WTC11 (cell line): ENCODE measurements at regions not wholly inside any gene's neighbourhood (a gene's known extent, or its start where the extent isn't known, plus 50 kb on each side); places are given as distances from the start of the nearest gene placed in this dataset.

Experiments used
- ATAC-seq: fragments of 200-7000 bp; cut with Tn5 transposase; 2 replicates; pipeline ENCODE4 v1.10.0; 2021; ENCODE audit warnings: mild to moderate bottlenecking, moderate library complexity
- CTCF ChIA-PET: fragments of 300-600 bp; sonication (Branson Sonifier 250); formaldehyde crosslinking; loops from one replicate; lab custom pipeline; 2021; ENCODE audit warnings: antibody characterized with exemption; lab: Charles Lee
- POLR2A ChIA-PET: fragments of 350-600 bp; sonication (Branson Sonifier 250); formaldehyde crosslinking; loops from one replicate; lab custom pipeline; 2021; ENCODE audit warnings: antibody characterized with exemption; lab: Charles Lee
- DNase-seq: peaks from one replicate; pipeline ENCODE4 v3.0.0; 2021; ENCODE audit warnings: low spot score
- H3K27ac Mint-ChIP-seq: 2 replicates; pipeline ENCODE4 v1.8.0; 2021; ENCODE audit warnings: mixed read lengths
- H3K27me3 Mint-ChIP-seq: 2 replicates; pipeline ENCODE4 v1.8.0; 2021; ENCODE audit warnings: low read depth, mild to moderate bottlenecking, moderate library complexity, mixed read lengths
- H3K36me3 Mint-ChIP-seq: 2 replicates; pipeline ENCODE4 v1.8.0; 2021; ENCODE audit warnings: mixed read lengths
- H3K4me1 Mint-ChIP-seq: 2 replicates; pipeline ENCODE4 v1.8.0; 2022; ENCODE audit warnings: mixed read lengths
- H3K4me3 Mint-ChIP-seq: 2 replicates; pipeline ENCODE4 v1.8.0; 2021; ENCODE audit warnings: mild to moderate bottlenecking, moderate library complexity, mixed read lengths
- H3K9me3 Mint-ChIP-seq: 2 replicates; pipeline ENCODE4 v1.8.0; 2021; ENCODE audit warnings: mixed read lengths
- AR ChIP-seq: fragments of 250-450 bp; sonication (Bioruptor Pico); IDR thresholded peaks from 2 replicates; pipeline ENCODE4 v1.9.0; 2021; ENCODE audit warnings: mild to moderate bottlenecking
- CBFB ChIP-seq: sonication (generic); formaldehyde crosslinking; IDR thresholded peaks from 2 replicates; pipeline ENCODE4 v1.8.1; 2022; ENCODE audit warnings: mild to moderate bottlenecking, low read depth, missing genetic modification reagents
- ESRRA ChIP-seq: sonication (generic); formaldehyde crosslinking; IDR thresholded peaks from 2 replicates; pipeline ENCODE4 v1.8.1; 2022; ENCODE audit warnings: mild to moderate bottlenecking, missing genetic modification reagents, borderline replicate concordance
- FOXK1 ChIP-seq: sonication (generic); formaldehyde crosslinking; IDR thresholded peaks from 2 replicates; pipeline ENCODE4 v1.8.0; 2022; ENCODE audit warnings: mild to moderate bottlenecking, moderate library complexity, missing genetic modification reagents
- HMGA2 ChIP-seq: fragments of 250-450 bp; sonication (Bioruptor Pico); IDR thresholded peaks from 2 replicates; pipeline ENCODE4 v1.4.0; 2021; ENCODE audit warnings: mild to moderate bottlenecking, moderate library complexity
- HMGXB4 ChIP-seq: sonication (generic); formaldehyde crosslinking; IDR thresholded peaks from 2 replicates; pipeline ENCODE4 v1.8.1; 2023; ENCODE audit warnings: mild to moderate bottlenecking, moderate library complexity, missing genetic modification reagents
- NR2C2 ChIP-seq: sonication (generic); formaldehyde crosslinking; IDR thresholded peaks from 2 replicates; pipeline ENCODE4 v1.8.0; 2022; ENCODE audit warnings: mild to moderate bottlenecking, missing genetic modification reagents
- SMAD3 ChIP-seq: sonication (generic); formaldehyde crosslinking; IDR thresholded peaks from 2 replicates; pipeline ENCODE4 v1.8.0; 2022; ENCODE audit warnings: missing genetic modification reagents, mild to moderate bottlenecking, borderline replicate concordance
- ZNF121 ChIP-seq: sonication (generic); formaldehyde crosslinking; IDR thresholded peaks from 2 replicates; pipeline ENCODE4 v1.8.0; 2023; ENCODE audit warnings: missing genetic modification reagents
- ZNF263 ChIP-seq: sonication (generic); formaldehyde crosslinking; IDR thresholded peaks from 2 replicates; pipeline ENCODE4 v1.8.1; 2022; ENCODE audit warnings: low read depth, mild to moderate bottlenecking, moderate library complexity, missing genetic modification reagents
- ZNF671 ChIP-seq: fragments of 250-450 bp; sonication (Bioruptor Pico); IDR thresholded peaks from 2 replicates; pipeline ENCODE4 v1.8.0; 2021; ENCODE audit warnings: mild to moderate bottlenecking
- TF ChIP-seq, protein P1 (sequence below): fragments of 250-450 bp; sonication (Bioruptor Pico); conservative IDR thresholded peaks from 2 replicates; pipeline ENCODE4 v1.9.0; 2021; ENCODE audit warnings: mild to moderate bottlenecking
- TF ChIP-seq, protein P2 (sequence below): sonication (generic); formaldehyde crosslinking; IDR thresholded peaks from 2 replicates; pipeline ENCODE4 v1.8.0; 2022; ENCODE audit warnings: missing genetic modification reagents

GRCh38 chr1:104476126-104476525, 726.4 kb downstream of the AMY1C start:
- ATAC-seq (no peak), DNase-seq (no peak)
- POLR2A ChIA-PET, result no interaction called here
- H3K4me1 Mint-ChIP-seq, result no peaks in the 10 kb centered on the region
- CTCF ChIA-PET, result no interaction called here
- H3K4me3 Mint-ChIP-seq, result no peak overlapping the region
- peaks cover 16% of the 10 kb centered on the region for H3K9me3 Mint-ChIP-seq
- no peaks in the 10 kb centered on the region for H3K36me3 Mint-ChIP-seq
- H3K27ac Mint-ChIP-seq, result no peak overlapping the region
- TF ChIP-seq AR (CRISPR knock-in tag) (no peak), ZNF263 (CRISPR knock-in tag) (no peak), ZNF671 (CRISPR knock-in tag) (no peak), SMAD3 (CRISPR knock-in tag) (no peak)
- TF ChIP-seq, protein P1, sequence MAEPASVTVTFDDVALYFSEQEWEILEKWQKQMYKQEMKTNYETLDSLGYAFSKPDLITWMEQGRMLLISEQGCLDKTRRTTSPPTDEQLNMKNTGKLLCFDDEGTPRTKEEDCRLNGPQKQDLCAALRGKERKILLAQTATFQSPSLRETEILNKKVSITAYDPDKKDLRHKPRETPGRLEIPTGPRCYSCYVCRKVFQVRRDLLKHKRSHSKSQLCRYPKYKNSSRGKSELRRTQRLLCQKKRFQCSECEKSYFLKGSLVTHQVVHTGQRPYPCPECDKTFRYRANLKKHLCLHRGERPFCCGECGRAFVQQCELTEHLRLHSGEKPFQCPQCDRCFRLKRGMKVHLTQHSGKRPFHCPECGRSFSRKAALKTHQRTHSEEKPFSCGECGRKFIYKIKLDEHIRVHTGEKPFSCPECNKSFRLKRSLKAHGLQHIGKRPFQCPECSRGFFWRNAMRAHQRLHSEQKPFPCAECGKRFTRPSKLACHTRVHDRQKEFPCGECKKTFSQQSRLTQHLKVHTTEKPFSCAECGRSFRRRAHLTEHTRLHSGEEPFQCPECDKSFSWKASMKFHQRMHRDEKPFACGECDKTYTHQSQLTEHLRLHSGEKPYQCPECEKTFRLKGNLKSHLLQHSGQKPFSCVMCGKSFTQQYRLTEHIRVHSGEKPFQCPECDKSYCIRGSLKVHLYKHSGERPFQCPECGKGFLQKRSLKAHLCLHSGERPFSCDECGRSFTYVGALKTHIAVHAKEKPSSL (CRISPR knock-in tag), result no peak
- TF ChIP-seq, protein P2, sequence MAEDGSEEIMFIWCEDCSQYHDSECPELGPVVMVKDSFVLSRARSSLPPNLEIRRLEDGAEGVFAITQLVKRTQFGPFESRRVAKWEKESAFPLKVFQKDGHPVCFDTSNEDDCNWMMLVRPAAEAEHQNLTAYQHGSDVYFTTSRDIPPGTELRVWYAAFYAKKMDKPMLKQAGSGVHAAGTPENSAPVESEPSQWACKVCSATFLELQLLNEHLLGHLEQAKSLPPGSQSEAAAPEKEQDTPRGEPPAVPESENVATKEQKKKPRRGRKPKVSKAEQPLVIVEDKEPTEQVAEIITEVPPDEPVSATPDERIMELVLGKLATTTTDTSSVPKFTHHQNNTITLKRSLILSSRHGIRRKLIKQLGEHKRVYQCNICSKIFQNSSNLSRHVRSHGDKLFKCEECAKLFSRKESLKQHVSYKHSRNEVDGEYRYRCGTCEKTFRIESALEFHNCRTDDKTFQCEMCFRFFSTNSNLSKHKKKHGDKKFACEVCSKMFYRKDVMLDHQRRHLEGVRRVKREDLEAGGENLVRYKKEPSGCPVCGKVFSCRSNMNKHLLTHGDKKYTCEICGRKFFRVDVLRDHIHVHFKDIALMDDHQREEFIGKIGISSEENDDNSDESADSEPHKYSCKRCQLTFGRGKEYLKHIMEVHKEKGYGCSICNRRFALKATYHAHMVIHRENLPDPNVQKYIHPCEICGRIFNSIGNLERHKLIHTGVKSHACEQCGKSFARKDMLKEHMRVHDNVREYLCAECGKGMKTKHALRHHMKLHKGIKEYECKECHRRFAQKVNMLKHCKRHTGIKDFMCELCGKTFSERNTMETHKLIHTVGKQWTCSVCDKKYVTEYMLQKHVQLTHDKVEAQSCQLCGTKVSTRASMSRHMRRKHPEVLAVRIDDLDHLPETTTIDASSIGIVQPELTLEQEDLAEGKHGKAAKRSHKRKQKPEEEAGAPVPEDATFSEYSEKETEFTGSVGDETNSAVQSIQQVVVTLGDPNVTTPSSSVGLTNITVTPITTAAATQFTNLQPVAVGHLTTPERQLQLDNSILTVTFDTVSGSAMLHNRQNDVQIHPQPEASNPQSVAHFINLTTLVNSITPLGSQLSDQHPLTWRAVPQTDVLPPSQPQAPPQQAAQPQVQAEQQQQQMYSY (CRISPR knock-in tag), result no peak
- peaks cover 54% of the 10 kb centered on the region for H3K27me3 Mint-ChIP-seq

DNA sequence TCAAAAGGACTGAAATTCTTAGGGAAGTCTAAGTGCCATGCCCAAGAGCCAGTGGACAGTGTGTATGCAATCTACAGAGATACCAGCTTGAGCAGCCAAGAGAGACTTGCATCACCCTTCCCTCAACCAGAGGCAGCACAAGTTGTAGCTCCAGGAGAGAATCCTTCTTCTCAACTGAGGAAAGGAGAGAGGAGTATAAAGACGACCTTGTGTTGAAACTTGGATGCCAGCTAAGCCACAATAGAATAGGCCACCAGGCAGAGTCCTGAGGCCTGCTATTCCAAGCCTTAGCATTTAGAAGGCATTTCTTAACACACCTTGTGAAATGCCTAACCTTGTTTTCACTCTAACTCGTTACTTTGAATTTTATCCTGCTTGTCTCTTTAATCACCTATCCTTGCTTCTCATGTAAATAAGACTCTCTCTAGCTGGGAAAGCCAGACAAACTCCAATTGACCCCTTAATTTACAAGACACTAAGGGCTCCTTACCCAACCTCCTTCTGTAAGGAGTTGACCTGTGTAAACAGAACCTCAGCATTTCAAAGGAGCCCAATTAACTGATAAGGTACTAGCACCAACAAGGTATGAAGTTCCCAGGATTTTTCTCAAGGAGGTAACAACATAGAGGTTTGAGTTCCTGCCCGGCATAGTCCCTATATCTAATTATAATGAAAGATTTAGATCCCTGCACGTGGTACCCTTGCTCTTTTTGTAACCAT, 738.8 kb downstream of the AMY1C start:
- no peak for TF ChIP-seq NR2C2 (CRISPR knock-in tag)
- peak; percentile 42; the same call in 1 of the 2 replicates for TF ChIP-seq FOXK1 (CRISPR knock-in tag)
- peaks cover 7% of the 10 kb centered on the region; the same call in 1 of the 2 replicates for H3K4me1 Mint-ChIP-seq
- POLR2A ChIA-PET, result no interaction called here
- H3K9me3 Mint-ChIP-seq, result no peaks in the 10 kb centered on the region
- no peak overlapping the region for H3K27ac Mint-ChIP-seq
- H3K4me3 Mint-ChIP-seq, result no peak overlapping the region
- H3K27me3 Mint-ChIP-seq, result peaks cover 86% of the 10 kb centered on the region
- peak; percentile 74 for ATAC-seq
- DNase-seq, result no peak
- CTCF ChIA-PET, result no interaction called here
- no peaks in the 10 kb centered on the region for H3K36me3 Mint-ChIP-seq

DNA sequence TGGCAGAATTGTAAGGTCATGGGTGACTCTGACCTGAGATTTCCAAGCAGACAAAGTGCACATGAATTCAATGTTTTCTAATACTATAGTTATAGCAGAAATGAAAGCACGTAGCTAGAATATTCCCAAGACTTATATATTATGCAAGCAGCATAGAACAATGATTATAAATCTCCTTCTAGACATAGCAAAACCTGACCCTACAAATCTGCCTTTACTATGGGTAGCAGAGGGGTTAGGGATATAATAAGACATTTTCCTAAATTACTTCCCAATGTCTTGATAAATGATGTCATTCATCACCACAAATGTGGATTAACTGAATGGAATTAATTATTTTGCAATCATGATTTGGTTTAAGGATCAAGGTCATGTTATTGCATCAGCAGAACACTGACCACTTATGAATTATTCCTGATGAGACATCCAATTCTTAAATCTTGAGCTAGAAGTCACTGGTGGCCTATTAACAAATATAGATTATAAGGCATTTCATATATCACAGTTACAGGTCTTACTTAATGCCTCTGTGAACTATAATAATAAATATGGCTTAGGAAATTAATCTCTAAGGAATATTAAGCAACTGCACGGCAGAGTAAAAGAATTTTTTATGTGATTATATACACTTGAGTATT, 776.6 kb downstream of the AMY1C start:
- POLR2A ChIA-PET, result no interaction called here
- Mint-ChIP-seq H3K4me3 (no peak overlapping the region), H3K27ac (no peak overlapping the region), H3K9me3 (no peaks in the 10 kb centered on the region), H3K27me3 (peaks cover 3% of the 10 kb centered on the region; the same call in 1 of the 2 replicates), H3K36me3 (no peaks in the 10 kb centered on the region), H3K4me1 (no peaks in the 10 kb centered on the region)
- ATAC-seq (no peak), DNase-seq (no peak)
- CTCF ChIA-PET, result no interaction called here
- no peak for TF ChIP-seq ZNF121 (CRISPR knock-in tag)
- TF ChIP-seq HMGA2 (CRISPR knock-in tag), result no peak
- no peak for TF ChIP-seq CBFB
- TF ChIP-seq ESRRA (CRISPR knock-in tag), result no peak
- no peak for TF ChIP-seq HMGXB4
